BE2C (cell line): ENCODE measurements at regions not wholly inside any gene's neighbourhood (a gene's known extent, or its start where the extent isn't known, plus 50 kb on each side); places are given as distances from the start of the nearest gene placed in this dataset.

Experiments used
- DNase-seq: peaks from one replicate; pipeline ENCODE4 v3.0.0-alpha.2; 2020
- H3K27me3 ChIP-seq: fragments of 250-450 bp; sonication (Bioruptor Pico); 2 replicates; pipeline ENCODE4 v1.5.1; 2020; ENCODE audit warnings: mild to moderate bottlenecking
- H3K36me3 ChIP-seq: fragments of 250-450 bp; sonication (Bioruptor Pico); 2 replicates; pipeline ENCODE4 v1.5.1; 2020; ENCODE audit warnings: mild to moderate bottlenecking
- H3K4me1 ChIP-seq: fragments of 250-450 bp; sonication (Bioruptor Pico); 2 replicates; pipeline ENCODE4 v1.5.1; 2020
- H3K4me3 ChIP-seq: 2 replicates; pipeline ENCODE4 v1.5.1; 2011; ENCODE audit warnings: low read depth, low read length
- H3K9me3 ChIP-seq: fragments of 250-450 bp; sonication (Bioruptor Pico); 2 replicates; pipeline ENCODE4 v1.5.1; 2020
- CTCF ChIP-seq: IDR thresholded peaks from 2 replicates; pipeline ENCODE4 v1.5.1; 2012; ENCODE audit warnings: mild to moderate bottlenecking, low read depth, low read length

GRCh38 chr14:86639146-86639545 is 1109.2 kb downstream of the FLRT2 start:
- Histone ChIP-seq H3K4me3 (no peak overlapping the region), H3K36me3 (no peaks in the 10 kb centered on the region), H3K27me3 (no peaks in the 10 kb centered on the region), H3K9me3 (no peaks in the 10 kb centered on the region), H3K4me1 (0 out of 2 replicates have a peak, but pooled peaks cover 2% of the 10 kb centered on the region)
- no peak for DNase-seq
- no peak for TF ChIP-seq CTCF

GRCh38 chr14:86627080-86627479 is 1097.1 kb downstream of the FLRT2 start:
- Histone ChIP-seq H3K9me3 (no peaks in the 10 kb centered on the region), H3K4me1 (no peaks in the 10 kb centered on the region; the same call in 1 of the 2 replicates), H3K4me3 (no peak overlapping the region), H3K27me3 (no peaks in the 10 kb centered on the region), H3K36me3 (no peaks in the 10 kb centered on the region)
- no peak for TF ChIP-seq CTCF
- DNase-seq = no peak

GRCh38 chr14:86626530-86626929 is 1096.6 kb downstream of the FLRT2 start:
- H3K36me3 ChIP-seq = no peaks in the 10 kb centered on the region
- TF ChIP-seq CTCF = no peak
- H3K9me3 ChIP-seq = no peaks in the 10 kb centered on the region
- no peak for DNase-seq
- H3K4me1 ChIP-seq = no peaks in the 10 kb centered on the region; the same call in 1 of the 2 replicates
- no peaks in the 10 kb centered on the region for H3K27me3 ChIP-seq
- no peak overlapping the region for H3K4me3 ChIP-seq

- no peak for DNase-seq
- Histone ChIP-seq H3K36me3 (no peaks in the 10 kb centered on the region), H3K4me1 (no peaks in the 10 kb centered on the region; the same call in 1 of the 2 replicates), H3K9me3 (no peaks in the 10 kb centered on the region), H3K27me3 (no peaks in the 10 kb centered on the region), H3K4me3 (no peak overlapping the region)
- no peak for TF ChIP-seq CTCF
Measured at GRCh38 chr14:86625637-86626036, 1095.7 kb downstream of the FLRT2 start.

- DNase-seq = no peak
- Histone ChIP-seq H3K36me3 (no peaks in the 10 kb centered on the region), H3K4me1 (no peaks in the 10 kb centered on the region), H3K27me3 (no peaks in the 10 kb centered on the region), H3K9me3 (no peaks in the 10 kb centered on the region), H3K4me3 (no peak overlapping the region)
- TF ChIP-seq CTCF = no peak
Measured at GRCh38 chr14:86619726-86620125, 1089.8 kb downstream of the FLRT2 start.

- no peak for DNase-seq
- H3K4me3 ChIP-seq = no peak overlapping the region
- no peaks in the 10 kb centered on the region for H3K36me3 ChIP-seq
- TF ChIP-seq CTCF = no peak
- no peaks in the 10 kb centered on the region for H3K27me3 ChIP-seq
- H3K9me3 ChIP-seq = no peaks in the 10 kb centered on the region
- no peaks in the 10 kb centered on the region for H3K4me1 ChIP-seq
Measured at GRCh38 chr14:86613786-86614185, 1083.8 kb downstream of the FLRT2 start.
